Endothelial cell of umbilical vein (primary cell): ENCODE measurements at regions not wholly inside any gene's neighbourhood (a gene's known extent, or its start where the extent isn't known, plus 50 kb on each side); places are given as distances from the start of the nearest gene placed in this dataset.

Experiments used
- BruUV-seq: library from RNA; stranded (reverse); fragments of 400-500 nt; replicated peaks from 2 replicates; lab custom pipeline; 2021; lab: Mats Ljungman, UMichigan
- CTCF ChIA-PET: fragments of 300-600, 350-600 bp; sonication (Branson Sonifier 250); formaldehyde crosslinking; loops from one replicate; lab custom pipeline; 2021; ENCODE audit warnings: antibody characterized with exemption, inconsistent platforms; lab: Charles Lee
- POLR2A ChIA-PET: fragments of 300-600, 350-600 bp; sonication (Branson Sonifier 250); formaldehyde crosslinking; loops from one replicate; lab custom pipeline; 2021; ENCODE audit warnings: antibody characterized with exemption, inconsistent platforms; lab: Charles Lee
- DNase-seq: peaks from one replicate; pipeline ENCODE4 v3.0.0-alpha.2; 2011; ENCODE audit warnings: low read depth, low spot score
- FAIRE-seq: peaks from 2 replicates; lab custom pipeline; 2011; peaks lifted over from hg19 to GRCh38; lab: Jason Lieb, UNC
- H2AFZ ChIP-seq: 2 replicates; pipeline ENCODE4 v1.6.0; 2012; ENCODE audit warnings: low read depth, low read length, control low read depth, inconsistent platforms
- H3K27ac ChIP-seq: 2 replicates; pipeline ENCODE4 v1.5.1; 2011; ENCODE audit warnings: low read depth, mild to moderate bottlenecking, control low read depth, low read length, moderate library complexity; ENCODE audit not compliant: insufficient read depth
- H3K27me3 ChIP-seq, 2 experiments: 2 replicates each; pipeline versions ENCODE4 v1.6.0 to v1.6.1; 2011; ENCODE audit warnings: low read length in 2 of 2, mixed read lengths in 1 of 2; ENCODE audit not compliant: control insufficient read depth in 2 of 2, insufficient read depth in 2 of 2
- H3K36me3 ChIP-seq, 2 experiments: 2 replicates in 1 of 2; 3 replicates in 1 of 2; pipeline ENCODE4 v1.5.1; 2011; ENCODE audit warnings: low read length in 2 of 2, mild to moderate bottlenecking in 1 of 2, moderate library complexity in 1 of 2; ENCODE audit not compliant: control insufficient read depth in 2 of 2, insufficient read depth in 2 of 2; ENCODE audit errors: extremely low read depth in 1 of 2
- H3K4me1 ChIP-seq: 3 replicates; pipeline ENCODE4 v1.5.1; 2011; ENCODE audit warnings: mild to moderate bottlenecking, low read length; ENCODE audit not compliant: control insufficient read depth, insufficient read depth; ENCODE audit errors: extremely low read depth
- H3K4me2 ChIP-seq: 2 replicates; pipeline ENCODE4 v1.6.1; 2011; ENCODE audit warnings: low read length, control low read depth, mixed read lengths; ENCODE audit not compliant: insufficient read depth
- H3K4me3 ChIP-seq, 3 experiments: fragments of 200-600 bp in 1 of 3; sonication (generic), shearing (Covaris generic) in 1 of 3; replicated peaks in 1 of 3; 2 replicates each; pipeline ENCODE4 v1.5.1; 2011 to 2016; ENCODE audit warnings: control low read depth in 3 of 3, low read length in 3 of 3, mild to moderate bottlenecking in 2 of 3, inconsistent platforms in 1 of 3, low read depth in 1 of 3, moderate library complexity in 1 of 3; ENCODE audit not compliant: insufficient read depth in 1 of 3
- H3K79me2 ChIP-seq: 2 replicates; pipeline ENCODE4 v1.6.0; 2012; ENCODE audit warnings: low read length, inconsistent platforms; ENCODE audit not compliant: control insufficient read depth, insufficient read depth
- H3K9ac ChIP-seq: replicated peaks from 2 replicates; pipeline ENCODE3; 2011; ENCODE audit warnings: low read length, control low read depth; ENCODE audit not compliant: insufficient read depth; ENCODE audit errors: extremely low read depth
- H3K9me1 ChIP-seq: replicated peaks from 3 replicates; pipeline ENCODE4 v1.6.0; 2011; ENCODE audit warnings: mild to moderate bottlenecking, low read length; ENCODE audit not compliant: control insufficient read depth, insufficient read depth; ENCODE audit errors: extremely low read depth
- H3K9me3 ChIP-seq: replicated peaks from 2 replicates; pipeline ENCODE4 v1.5.1; 2012; ENCODE audit warnings: low read length, inconsistent platforms; ENCODE audit not compliant: control insufficient read depth, insufficient read depth
- H4K20me1 ChIP-seq: replicated peaks from 2 replicates; pipeline ENCODE3; 2011; ENCODE audit warnings: mild to moderate bottlenecking, low read length; ENCODE audit not compliant: control insufficient read depth, insufficient read depth; ENCODE audit errors: extremely low read depth
- CTCF ChIP-seq, 2 donors: IDR thresholded peaks; 1 replicate in 1 of 2; 2 replicates in 1 of 2; pipeline ENCODE4 v1.5.1; 2011; ENCODE audit warnings: low read length in 2 of 2, mild to moderate bottlenecking in 2 of 2, moderate library complexity in 2 of 2, control low read depth in 1 of 2, inconsistent platforms in 1 of 2, low read depth in 1 of 2; ENCODE audit not compliant: insufficient read depth in 1 of 2; ENCODE audit errors: extremely low read depth in 1 of 2
- EZH2 ChIP-seq: IDR thresholded peaks from 2 replicates; pipeline ENCODE4 v1.6.1; 2012; ENCODE audit warnings: borderline replicate concordance, low read depth, mild to moderate bottlenecking, moderate library complexity, low read length, inconsistent platforms; ENCODE audit not compliant: severe bottlenecking
- FOS ChIP-seq: IDR thresholded peaks from 2 replicates; pipeline ENCODE4 v1.6.1; 2011; ENCODE audit warnings: mild to moderate bottlenecking, low read length, moderate library complexity, borderline replicate concordance; ENCODE audit not compliant: insufficient read depth
- GATA2 ChIP-seq: IDR thresholded peaks from 2 replicates; pipeline ENCODE4 v1.7.0; 2011; ENCODE audit warnings: low read depth, mild to moderate bottlenecking, moderate library complexity, mixed read lengths, low read length; ENCODE audit not compliant: insufficient read length, insufficient read depth
- JUN ChIP-seq: IDR thresholded peaks from 2 replicates; pipeline ENCODE4 v1.6.1; 2011; ENCODE audit warnings: borderline replicate concordance, low read depth; ENCODE audit not compliant: insufficient read length, insufficient read depth
- MAX ChIP-seq: IDR thresholded peaks from 2 replicates; pipeline ENCODE4 v1.6.1; 2011; ENCODE audit not compliant: insufficient read depth, insufficient read length
- MYC ChIP-seq: IDR thresholded peaks from one replicate; pipeline ENCODE4 v1.6.1; 2011; ENCODE audit warnings: mild to moderate bottlenecking, low read depth, low read length
- POLR2A ChIP-seq: IDR thresholded peaks from 2 replicates; pipeline ENCODE4 v1.6.1; 2012; ENCODE audit warnings: low read depth, mild to moderate bottlenecking, control low read depth, low read length
- POLR2AphosphoS5 ChIP-seq: IDR thresholded peaks from 2 replicates; pipeline ENCODE4 v1.6.1; 2012; ENCODE audit warnings: low read depth, mild to moderate bottlenecking, control low read depth, low read length, moderate library complexity; ENCODE audit not compliant: insufficient read depth
- dilution Hi-C: fragments of 300-500 bp; cut with MboI; formaldehyde crosslinking; loops from one replicate; pipeline ENCODE4 v1.15.0; 2019; ENCODE audit warnings: low sequenced_read_pairs; ENCODE audit not compliant: extremely low pct_ligation_motif_present
- intact Hi-C: fragments of 100-400 bp; cut with micrococcal nuclease; formaldehyde crosslinking; loops from one replicate; pipeline ENCODE4 v1.10.0; 2022

- no peaks in the 10 kb centered on the region for H4K20me1 ChIP-seq
- DNase-seq (no peak), FAIRE-seq (no peak)
- no peak overlapping the region for H3K9ac ChIP-seq
- no peak for TF ChIP-seq EZH2
- TF ChIP-seq MYC = no peak
- no peak for TF ChIP-seq MAX
- TF ChIP-seq FOS = no peak
- TF ChIP-seq POLR2A = no peak
- no peak for TF ChIP-seq CTCF (IDR thresholded peaks at IDR 0.05; ENCODE audit: extremely low read depth in 1 of 2, insufficient read depth in 1 of 2, low read depth in 1 of 2, low read length in 2 of 2)
- TF ChIP-seq GATA2 = no peak
- no peak for TF ChIP-seq JUN
- no peak for TF ChIP-seq POLR2AphosphoS5
- H3K9me3 ChIP-seq = no peaks in the 10 kb centered on the region
- H3K9me1 ChIP-seq = no peaks in the 10 kb centered on the region
- no TSS peak for BruUV-seq
- POLR2A ChIA-PET = no interaction called here
- H3K4me3 ChIP-seq = no peak overlapping the region
- no peak overlapping the region for H2AFZ ChIP-seq
- H3K36me3 ChIP-seq = no peaks in the 10 kb centered on the region
- dilution Hi-C loops = no loop called here
- H3K79me2 ChIP-seq = no peaks in the 10 kb centered on the region
- H3K27me3 ChIP-seq = no peaks in the 10 kb centered on the region
- intact Hi-C loops = no loop called here
- no peaks in the 10 kb centered on the region for H3K4me1 ChIP-seq
- H3K4me2 ChIP-seq = no peak overlapping the region
- H3K27ac ChIP-seq = no peak overlapping the region
- CTCF ChIA-PET = no interaction called here
Observed at GRCh38 chr13:91214031-91214430, 133.5 kb upstream of the MIR17HG start.
